B cell (primary cell): ENCODE measurements at regions not wholly inside any gene's neighbourhood (a gene's known extent, or its start where the extent isn't known, plus 50 kb on each side); places are given as distances from the start of the nearest gene placed in this dataset.

Source experiments
- ATAC-seq: fragments of 200-7000 bp; cut with Tn5 transposase; one replicate; pipeline ENCODE4 v1.10.0; 2021; ENCODE audit warnings: low read depth, mild to moderate bottlenecking, moderate number of reproducible peaks, moderate library complexity
- CTCF ChIA-PET: fragments of 350-600 bp; sonication (Branson Sonifier 250); formaldehyde crosslinking; loops from one replicate; lab custom pipeline; 2021; ENCODE audit warnings: antibody characterized with exemption, inconsistent platforms; lab: Charles Lee
- POLR2A ChIA-PET: fragments of 350-600 bp; sonication (Branson Sonifier 250); formaldehyde crosslinking; loops from one replicate; lab custom pipeline; 2021; ENCODE audit warnings: antibody characterized with exemption; lab: Charles Lee
- DNase-seq: peaks from one replicate; pipeline ENCODE4 v3.0.0; 2013
- H2AFZ ChIP-seq: 2 replicates; pipeline ENCODE4 v1.6.1; 2012; ENCODE audit warnings: mild to moderate bottlenecking, low read depth, low read length; ENCODE audit not compliant: insufficient read depth, poor library complexity, severe bottlenecking
- H3K27ac ChIP-seq, 2 donors: 1 replicate in 1 of 2; 2 replicates in 1 of 2; pipeline ENCODE4 v1.5.1; 2012 to 2013; ENCODE audit warnings: low read length in 2 of 2, mild to moderate bottlenecking in 2 of 2, moderate library complexity in 1 of 2
- H3K27me3 ChIP-seq, 4 experiments: fragments of 200-600 bp in 1 of 4; sonication (generic) in 1 of 4; replicated peaks in 1 of 4; 1 replicate in 2 of 4; 2 replicates in 2 of 4; pipeline versions ENCODE4 v1.6.1 to v1.7.0; 2013 to 2016; ENCODE audit warnings: low read length in 3 of 4, mild to moderate bottlenecking in 2 of 4, mixed read lengths in 1 of 4, moderate library complexity in 1 of 4; ENCODE audit not compliant: insufficient read depth in 4 of 4, control insufficient read depth in 3 of 4; ENCODE audit errors: control extremely low read depth in 1 of 4
- H3K36me3 ChIP-seq, 2 experiments: replicated peaks in 1 of 2; 1 replicate in 1 of 2; 2 replicates in 1 of 2; pipeline versions ENCODE4 v1.6.1 to v1.7.1; 2013; ENCODE audit warnings: low read length in 1 of 2; ENCODE audit not compliant: insufficient read depth in 2 of 2, control insufficient read depth in 1 of 2; ENCODE audit errors: control extremely low read depth in 1 of 2, extremely low read depth in 1 of 2
- H3K4me1 ChIP-seq, 2 donors: fragments of 200-600 bp in 1 of 2; sonication (generic) in 1 of 2; 1 replicate in 1 of 2; 2 replicates in 1 of 2; pipeline versions ENCODE4 v1.5.1 to v1.6.1; 2013 to 2017; ENCODE audit warnings: low read length in 2 of 2; ENCODE audit not compliant: control insufficient read depth in 2 of 2, insufficient read depth in 2 of 2
- H3K4me2 ChIP-seq: replicated peaks from 2 replicates; pipeline ENCODE3; 2012; ENCODE audit warnings: mild to moderate bottlenecking, low read depth, low read length; ENCODE audit not compliant: poor library complexity, severe bottlenecking
- H3K4me3 ChIP-seq, 5 experiments: fragments of 200-600 bp in 1 of 5; sonication (generic) in 1 of 5; 1 replicate in 3 of 5; 2 replicates in 2 of 5; pipeline versions ENCODE4 v1.5.1 to v1.7.0; 2011 to 2016; ENCODE audit warnings: low read length in 4 of 5, mild to moderate bottlenecking in 4 of 5, low read depth in 2 of 5, control low read depth in 1 of 5, moderate library complexity in 1 of 5; ENCODE audit not compliant: insufficient read depth in 1 of 5; ENCODE audit errors: control extremely low read depth in 1 of 5, extremely low read depth in 1 of 5
- H3K79me2 ChIP-seq: fragments of 200-600 bp; sonication (generic); one replicate; pipeline ENCODE4 v1.6.0; 2016; ENCODE audit warnings: low read length; ENCODE audit not compliant: control insufficient read depth, insufficient read depth
- H3K9ac ChIP-seq: fragments of 200-600 bp; sonication (generic); 2 replicates; pipeline ENCODE4 v1.6.1; 2017; ENCODE audit warnings: mild to moderate bottlenecking, low read length, moderate library complexity
- H3K9me3 ChIP-seq, 3 donors: one replicate each; pipeline versions ENCODE4 v1.6.1 to v1.7.1; 2013; ENCODE audit warnings: low read length in 2 of 3; ENCODE audit not compliant: control insufficient read depth in 2 of 3, insufficient read depth in 1 of 3; ENCODE audit errors: control extremely low read depth in 1 of 3
- H4K20me1 ChIP-seq: 2 replicates; pipeline ENCODE4 v1.6.0; 2012; ENCODE audit warnings: mild to moderate bottlenecking, low read length; ENCODE audit not compliant: insufficient read depth, control insufficient read depth, poor library complexity, severe bottlenecking
- H3K27ac Mint-ChIP-seq: one replicate; pipeline ENCODE4 v1.8.0; 2021; ENCODE audit warnings: mixed read lengths
- H3K27me3 Mint-ChIP-seq: one replicate; pipeline ENCODE4 v1.8.0; 2021; ENCODE audit warnings: mixed read lengths
- H3K4me1 Mint-ChIP-seq: one replicate; pipeline ENCODE4 v1.8.0; 2021; ENCODE audit warnings: mixed read lengths
- H3K4me3 Mint-ChIP-seq: one replicate; pipeline ENCODE4 v1.8.0; 2021; ENCODE audit warnings: mixed read lengths
- H3K9me3 Mint-ChIP-seq: one replicate; pipeline ENCODE4 v1.8.0; 2022; ENCODE audit warnings: mixed read lengths; ENCODE audit not compliant: insufficient read depth
- CTCF ChIP-seq: fragments of 200-600 bp; IDR thresholded peaks from one replicate; pipeline ENCODE4 v1.8.0; 2022; ENCODE audit warnings: antibody characterized with exemption, mild to moderate bottlenecking
- EZH2 ChIP-seq: IDR thresholded peaks from 2 replicates; pipeline ENCODE4 v1.6.1; 2012; ENCODE audit warnings: borderline replicate concordance, low read depth, mild to moderate bottlenecking, moderate library complexity, low read length; ENCODE audit not compliant: insufficient read depth, poor library complexity, severe bottlenecking
- WGBS: methylation state at CpG from one replicate; pipeline ENCODE4 v1.1.5; 2013; ENCODE audit warnings: missing lambda C conversion rate; ENCODE audit not compliant: insufficient coverage; 5-methylcytosine and 5-hydroxymethylcytosine counted together
- intact Hi-C: fragments of 100-400 bp; cut with micrococcal nuclease; formaldehyde crosslinking; loops from one replicate; pipeline ENCODE4 v1.10.0; 2022

GRCh38 chr4:57320849-57321248, 210.7 kb upstream of the IGFBP7 start:
- H3K27me3 ChIP-seq: no peaks in the 10 kb centered on the region
- no peaks in the 10 kb centered on the region for H3K36me3 ChIP-seq
- DNase-seq (no peak), ATAC-seq (no peak)
- H3K27ac ChIP-seq: no peak overlapping the region
- no peak overlapping the region for H3K4me3 Mint-ChIP-seq
- intact Hi-C loops: no loop called here
- no peak for TF ChIP-seq CTCF
- no peaks in the 10 kb centered on the region for H3K9me3 Mint-ChIP-seq
- no peak overlapping the region for H3K4me3 ChIP-seq
- H3K4me1 ChIP-seq: no peaks in the 10 kb centered on the region
- no peaks in the 10 kb centered on the region for H4K20me1 ChIP-seq
- no peaks in the 10 kb centered on the region for H3K27me3 Mint-ChIP-seq
- H3K4me1 Mint-ChIP-seq: no peaks in the 10 kb centered on the region
- WGBS: 80% methylated on average over 1 of the region's 4 CpGs
- H3K9ac ChIP-seq: no peak overlapping the region
- H3K79me2 ChIP-seq: no peaks in the 10 kb centered on the region
- POLR2A ChIA-PET: no interaction called here
- H3K9me3 ChIP-seq: no peaks in the 10 kb centered on the region
- H3K27ac Mint-ChIP-seq: no peak overlapping the region
- CTCF ChIA-PET: no interaction called here
- H2AFZ ChIP-seq: no peak overlapping the region
- H3K4me2 ChIP-seq: no peak overlapping the region

DNA sequence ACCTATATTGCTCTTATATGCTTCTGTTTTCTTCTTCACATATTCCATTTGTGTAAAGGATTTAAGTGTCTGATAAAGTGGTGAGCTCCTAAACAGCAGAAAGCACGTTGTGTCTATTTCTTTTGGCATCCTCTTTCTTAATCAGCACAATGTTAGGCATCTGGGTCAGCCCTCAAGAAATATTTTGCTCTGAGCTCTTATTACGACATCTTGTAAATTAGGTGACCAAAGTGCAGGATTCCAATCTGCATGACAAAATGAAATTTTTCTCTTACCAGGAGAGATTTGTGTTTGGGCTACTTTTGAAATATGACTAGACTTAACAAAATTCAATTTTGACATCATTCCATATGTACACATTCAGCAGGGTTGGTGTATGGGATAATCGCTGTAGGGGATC, 210.0 kb upstream of the IGFBP7 start:
- Histone ChIP-seq H3K4me2 (no peak overlapping the region), H3K9ac (no peak overlapping the region), H2AFZ (no peak overlapping the region), H4K20me1 (no peaks in the 10 kb centered on the region), H3K27ac (no peak overlapping the region), H3K27me3 (no peaks in the 10 kb centered on the region), H3K79me2 (no peaks in the 10 kb centered on the region), H3K9me3 (no peaks in the 10 kb centered on the region), H3K36me3 (no peaks in the 10 kb centered on the region), H3K4me1 (no peaks in the 10 kb centered on the region), H3K4me3 (no peak overlapping the region)
- WGBS: no CpG with 5 or more reads among the region's 3 CpGs
- CTCF ChIA-PET: no interaction called here
- no peak overlapping the region for H3K4me3 Mint-ChIP-seq
- intact Hi-C loops: no loop called here
- ATAC-seq (no peak), DNase-seq (no peak)
- TF ChIP-seq EZH2: no peak
- no peak for TF ChIP-seq CTCF
- no peak overlapping the region for H3K27ac Mint-ChIP-seq
- POLR2A ChIA-PET: no interaction called here
- H3K27me3 Mint-ChIP-seq: no peaks in the 10 kb centered on the region
- H3K4me1 Mint-ChIP-seq: no peaks in the 10 kb centered on the region
- no peaks in the 10 kb centered on the region for H3K9me3 Mint-ChIP-seq
